ENCODE measurements at regions not wholly inside any gene's neighbourhood (a gene's known extent, or its start where the extent isn't known, plus 50 kb on each side); places are given as distances from the start of the nearest gene placed in this dataset.

- DNase-seq, result no peak
- Histone ChIP-seq H3K27me3 (no peaks in the 10 kb centered on the region), H3K9me3 (peaks cover 0 to 10% (median 0%) of the 10 kb centered on the region in 11 donors), H3K27ac (no peak overlapping the region), H3K36me3 (no peaks in the 10 kb centered on the region), H3K4me1 (no peaks in the 10 kb centered on the region), H3K4me3 (no peak overlapping the region)
- TF ChIP-seq, protein P1, sequence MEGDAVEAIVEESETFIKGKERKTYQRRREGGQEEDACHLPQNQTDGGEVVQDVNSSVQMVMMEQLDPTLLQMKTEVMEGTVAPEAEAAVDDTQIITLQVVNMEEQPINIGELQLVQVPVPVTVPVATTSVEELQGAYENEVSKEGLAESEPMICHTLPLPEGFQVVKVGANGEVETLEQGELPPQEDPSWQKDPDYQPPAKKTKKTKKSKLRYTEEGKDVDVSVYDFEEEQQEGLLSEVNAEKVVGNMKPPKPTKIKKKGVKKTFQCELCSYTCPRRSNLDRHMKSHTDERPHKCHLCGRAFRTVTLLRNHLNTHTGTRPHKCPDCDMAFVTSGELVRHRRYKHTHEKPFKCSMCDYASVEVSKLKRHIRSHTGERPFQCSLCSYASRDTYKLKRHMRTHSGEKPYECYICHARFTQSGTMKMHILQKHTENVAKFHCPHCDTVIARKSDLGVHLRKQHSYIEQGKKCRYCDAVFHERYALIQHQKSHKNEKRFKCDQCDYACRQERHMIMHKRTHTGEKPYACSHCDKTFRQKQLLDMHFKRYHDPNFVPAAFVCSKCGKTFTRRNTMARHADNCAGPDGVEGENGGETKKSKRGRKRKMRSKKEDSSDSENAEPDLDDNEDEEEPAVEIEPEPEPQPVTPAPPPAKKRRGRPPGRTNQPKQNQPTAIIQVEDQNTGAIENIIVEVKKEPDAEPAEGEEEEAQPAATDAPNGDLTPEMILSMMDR (IDR thresholded peaks at IDR 0.05), result no peak
- ATAC-seq, result no peak
- intact Hi-C loops (cut with DNase I), result loop anchor here in 1 of 10 donors (10.0 kb wide), 1 partner anchor 64 kb away; no protein-coding TSS in a partner anchor
- 78 to 85% methylated on average over 2 of the region's 2 CpGs for WGBS, 2 donors
Measured at GRCh38 chr9:29751226-29751625, 2177.9 kb upstream of the C9orf72 start.

DNA sequence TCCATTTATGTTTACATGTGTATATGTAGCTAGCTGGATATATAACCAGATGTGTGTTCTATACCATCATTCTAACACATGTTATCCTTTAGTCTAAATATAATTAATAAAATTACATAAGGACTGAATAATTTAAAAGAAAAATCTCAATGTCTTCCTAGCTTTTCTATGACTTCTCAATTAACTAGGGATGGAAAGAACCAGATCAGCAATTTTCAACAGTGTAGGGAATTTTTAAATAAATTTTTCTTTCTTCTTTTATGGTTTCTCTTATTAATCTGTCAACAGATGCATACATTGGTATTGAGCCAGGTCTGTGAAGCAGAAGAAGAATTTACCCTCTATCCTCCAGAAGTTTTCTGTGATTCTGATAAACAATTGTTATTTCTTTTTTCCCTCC lies 2180.4 kb upstream of the C9orf72 start:
- no peaks in the 10 kb centered on the region for H3K4me1 ChIP-seq
- ATAC-seq, result no peak
- peaks cover 0 to 10% (median 0%) of the 10 kb centered on the region in 11 donors for H3K9me3 ChIP-seq
- TF ChIP-seq, protein P1 (IDR thresholded peaks at IDR 0.05), result no peak
- no peak overlapping the region for H3K27ac ChIP-seq
- no peak for DNase-seq
- H3K27me3 ChIP-seq, result no peaks in the 10 kb centered on the region
- no peaks in the 10 kb centered on the region for H3K36me3 ChIP-seq
- no peak overlapping the region for H3K4me3 ChIP-seq
- intact Hi-C loops (cut with DNase I), result loop anchor here in 1 of 10 donors (10.0 kb wide), 1 partner anchor 61 kb away; no protein-coding TSS in a partner anchor

- Histone ChIP-seq H3K36me3 (no peaks in the 10 kb centered on the region), H3K9me3 (peaks cover 0 to 30% (median 5%) of the 10 kb centered on the region in 11 donors), H3K27ac (no peak overlapping the region), H3K27me3 (no peaks in the 10 kb centered on the region), H3K4me3 (no peak overlapping the region), H3K4me1 (no peaks in the 10 kb centered on the region)
- no peak for DNase-seq
- ATAC-seq, result no peak
- intact Hi-C loops (cut with DNase I), result loop anchor here in 1 of 10 donors (10.0 kb wide), 1 partner anchor 56 kb away; no protein-coding TSS in a partner anchor
- TF ChIP-seq, protein P1 (IDR thresholded peaks at IDR 0.05), result no peak
- WGBS, 2 donors, result 85 to 91% methylated on average over 2 of the region's 2 CpGs
Measured at GRCh38 chr9:29769019-29769418, 2195.7 kb upstream of the C9orf72 start.

- Histone ChIP-seq H3K27ac (no peak overlapping the region), H3K4me1 (no peaks in the 10 kb centered on the region), H3K27me3 (no peaks in the 10 kb centered on the region), H3K4me3 (no peak overlapping the region), H3K9me3 (peaks cover 0 to 3% (median 0%) of the 10 kb centered on the region in 11 donors), H3K36me3 (no peaks in the 10 kb centered on the region)
- DNase-seq (no peak), ATAC-seq (no peak)
- TF ChIP-seq, protein P1 (IDR thresholded peaks at IDR 0.05), result no peak
- intact Hi-C loops (cut with DNase I), result no loop called here
Measured at GRCh38 chr9:29773676-29774075, 2200.4 kb upstream of the C9orf72 start.
